ENCODE measurements at regions not wholly inside any gene's neighbourhood (a gene's known extent, or its start where the extent isn't known, plus 50 kb on each side); places are given as distances from the start of the nearest gene placed in this dataset.

GRCh38 chr17:33688771-33689170 is 395.7 kb upstream of the ASIC2 start:
- TF ChIP-seq CTCF (conservative IDR thresholded peaks at IDR 0.05; ENCODE audit: low read depth, low read length) (no peak), EZH2 (IDR thresholded peaks at IDR 0.05; ENCODE audit: borderline replicate concordance, low read depth, low read length, poor library complexity, severe bottlenecking) (no peak)
